Endothelial cell of umbilical vein (primary cell): ENCODE measurements at regions not wholly inside any gene's neighbourhood (a gene's known extent, or its start where the extent isn't known, plus 50 kb on each side); places are given as distances from the start of the nearest gene placed in this dataset.

Experiments
- CTCF ChIP-seq, 2 donors: IDR thresholded peaks; 1 replicate in 1 of 2; 2 replicates in 1 of 2; pipeline ENCODE4 v1.5.1; 2011; ENCODE audit warnings: low read length in 2 of 2, mild to moderate bottlenecking in 2 of 2, moderate library complexity in 2 of 2, control low read depth in 1 of 2, inconsistent platforms in 1 of 2, low read depth in 1 of 2; ENCODE audit not compliant: insufficient read depth in 1 of 2; ENCODE audit errors: extremely low read depth in 1 of 2
- EZH2 ChIP-seq: IDR thresholded peaks from 2 replicates; pipeline ENCODE4 v1.6.1; 2012; ENCODE audit warnings: borderline replicate concordance, low read depth, mild to moderate bottlenecking, moderate library complexity, low read length, inconsistent platforms; ENCODE audit not compliant: severe bottlenecking
- FOS ChIP-seq: IDR thresholded peaks from 2 replicates; pipeline ENCODE4 v1.6.1; 2011; ENCODE audit warnings: mild to moderate bottlenecking, low read length, moderate library complexity, borderline replicate concordance; ENCODE audit not compliant: insufficient read depth
- MYC ChIP-seq: IDR thresholded peaks from one replicate; pipeline ENCODE4 v1.6.1; 2011; ENCODE audit warnings: mild to moderate bottlenecking, low read depth, low read length
- POLR2A ChIP-seq: IDR thresholded peaks from 2 replicates; pipeline ENCODE4 v1.6.1; 2012; ENCODE audit warnings: low read depth, mild to moderate bottlenecking, control low read depth, low read length
- POLR2AphosphoS5 ChIP-seq: IDR thresholded peaks from 2 replicates; pipeline ENCODE4 v1.6.1; 2012; ENCODE audit warnings: low read depth, mild to moderate bottlenecking, control low read depth, low read length, moderate library complexity; ENCODE audit not compliant: insufficient read depth

DNA sequence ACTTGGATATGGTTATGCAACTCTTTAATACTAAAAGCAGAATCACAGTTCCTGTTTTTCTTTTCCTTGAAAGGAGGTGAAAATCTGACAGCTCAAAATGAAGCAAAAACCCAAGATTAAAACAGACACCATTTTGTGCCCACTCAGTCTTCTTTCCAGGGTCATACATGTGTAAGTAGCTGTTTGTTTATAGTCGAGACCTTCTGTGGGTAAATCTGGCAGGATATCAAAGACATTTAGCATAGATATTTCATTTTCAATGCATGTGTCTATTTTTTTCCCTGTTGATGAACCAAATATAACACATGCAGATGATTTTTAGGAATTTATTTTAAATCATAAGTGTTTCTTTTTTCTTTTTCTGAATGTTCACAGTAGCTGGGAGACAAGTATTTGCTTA is 398.8 kb downstream of the FOXG1 start:
- no peak for TF ChIP-seq FOS
- TF ChIP-seq EZH2 = no peak
- TF ChIP-seq CTCF (IDR thresholded peaks at IDR 0.05; ENCODE audit: extremely low read depth in 1 of 2, insufficient read depth in 1 of 2, low read depth in 1 of 2, low read length in 2 of 2) = no peak
- TF ChIP-seq MYC = no peak
- TF ChIP-seq POLR2AphosphoS5 = no peak
- TF ChIP-seq POLR2A = no peak
